GM12878 (cell line): ENCODE measurements at regions not wholly inside any gene's neighbourhood (a gene's known extent, or its start where the extent isn't known, plus 50 kb on each side); places are given as distances from the start of the nearest gene placed in this dataset.

Experiments used
- POLR2A ChIP-seq: IDR thresholded peaks from 2 replicates; pipeline ENCODE4 v1.6.1; 2011; ENCODE audit warnings: low read depth, mild to moderate bottlenecking, low read length
- POLR2AphosphoS5 ChIP-seq: IDR thresholded peaks from 2 replicates; pipeline ENCODE4 v1.6.1; 2011; ENCODE audit warnings: mild to moderate bottlenecking, low read length, inconsistent platforms
- SUPT20H ChIP-seq: IDR thresholded peaks from 2 replicates; pipeline ENCODE4 v1.6.1; 2011; ENCODE audit warnings: low read depth, mild to moderate bottlenecking, low read length, moderate library complexity, borderline replicate concordance; ENCODE audit not compliant: control insufficient read depth

DNA sequence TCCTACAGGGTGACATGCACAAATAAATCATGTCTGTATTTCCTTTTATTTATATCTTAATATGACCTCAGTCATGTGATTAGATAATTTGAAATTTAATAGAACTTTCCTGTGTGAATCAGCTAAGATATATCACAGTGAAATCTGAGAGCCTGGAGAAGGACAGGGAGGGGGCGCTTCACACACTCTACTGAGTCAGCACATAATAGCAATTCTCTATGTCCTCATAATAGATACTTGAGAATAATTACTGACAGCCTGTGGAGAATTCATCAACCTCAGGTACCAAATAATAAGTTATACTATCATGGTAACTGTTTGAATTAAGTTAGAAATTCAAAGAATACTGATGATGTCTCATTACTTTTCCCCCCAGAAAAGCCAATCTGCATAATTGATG lies 98.0 kb upstream of the SLC10A2 start:
- no peak for TF ChIP-seq SUPT20H
- TF ChIP-seq POLR2A = no peak
- TF ChIP-seq POLR2AphosphoS5 = no peak
